Keratinocyte (primary cell): ENCODE measurements at regions not wholly inside any gene's neighbourhood (a gene's known extent, or its start where the extent isn't known, plus 50 kb on each side); places are given as distances from the start of the nearest gene placed in this dataset.

Experiments
- DNase-seq: peaks from one replicate; pipeline ENCODE4 v3.0.0-alpha.2; 2011; ENCODE audit warnings: low read depth, missing footprints, low spot score
- FAIRE-seq: peaks from 2 replicates; lab custom pipeline; 2011; peaks lifted over from hg19 to GRCh38; lab: Jason Lieb, UNC
- H2AFZ ChIP-seq: 2 replicates; pipeline ENCODE4 v1.6.0; 2012; ENCODE audit warnings: low read length, control low read depth, inconsistent platforms; ENCODE audit not compliant: control insufficient read depth
- H3K27ac ChIP-seq: 2 replicates; pipeline ENCODE4 v1.5.1; 2011; ENCODE audit warnings: low read length; ENCODE audit not compliant: control insufficient read depth, insufficient read depth
- H3K27me3 ChIP-seq: 3 replicates; pipeline ENCODE4 v1.6.0; 2011; ENCODE audit warnings: low read length; ENCODE audit not compliant: control insufficient read depth, insufficient read depth; ENCODE audit errors: extremely low read depth
- H3K36me3 ChIP-seq, 2 experiments: 2 replicates in 1 of 2; 3 replicates in 1 of 2; pipeline ENCODE4 v1.5.1; 2011; ENCODE audit warnings: low read length in 2 of 2, mild to moderate bottlenecking in 1 of 2; ENCODE audit not compliant: control insufficient read depth in 2 of 2, insufficient read depth in 2 of 2; ENCODE audit errors: extremely low read depth in 1 of 2
- H3K4me1 ChIP-seq: 3 replicates; pipeline ENCODE4 v1.5.1; 2011; ENCODE audit warnings: low read length; ENCODE audit not compliant: control insufficient read depth, insufficient read depth; ENCODE audit errors: extremely low read depth
- H3K4me2 ChIP-seq: 3 replicates; pipeline ENCODE4 v1.6.0; 2011; ENCODE audit warnings: low read depth, low read length; ENCODE audit not compliant: control insufficient read depth, insufficient read depth; ENCODE audit errors: extremely low read depth
- H3K4me3 ChIP-seq, 3 experiments: fragments of 200-600 bp in 1 of 3; sonication (generic) in 1 of 3; 2 replicates in 2 of 3; 3 replicates in 1 of 3; pipeline ENCODE4 v1.5.1; 2011 to 2016; ENCODE audit warnings: low read length in 3 of 3, mild to moderate bottlenecking in 3 of 3, control low read depth in 2 of 3, inconsistent platforms in 1 of 3, low read depth in 1 of 3, mixed read lengths in 1 of 3, mixed run types in 1 of 3, moderate library complexity in 1 of 3; ENCODE audit not compliant: control insufficient read depth in 2 of 3, insufficient read depth in 2 of 3; ENCODE audit errors: extremely low read depth in 1 of 3
- H3K79me2 ChIP-seq: 2 replicates; pipeline ENCODE4 v1.6.0; 2012; ENCODE audit warnings: low read length; ENCODE audit not compliant: control insufficient read depth, insufficient read depth
- H3K9ac ChIP-seq: 3 replicates; pipeline ENCODE4 v1.6.0; 2011; ENCODE audit warnings: low read length; ENCODE audit not compliant: control insufficient read depth, insufficient read depth; ENCODE audit errors: extremely low read depth
- H3K9me1 ChIP-seq: 3 replicates; pipeline ENCODE4 v1.6.0; 2011; ENCODE audit warnings: low read length; ENCODE audit not compliant: control insufficient read depth, insufficient read depth; ENCODE audit errors: extremely low read depth
- H3K9me3 ChIP-seq: 2 replicates; pipeline ENCODE4 v1.5.1; 2012; ENCODE audit warnings: low read depth, low read length; ENCODE audit not compliant: control insufficient read depth
- H4K20me1 ChIP-seq: 3 replicates; pipeline ENCODE4 v1.6.0; 2011; ENCODE audit warnings: low read length; ENCODE audit not compliant: control insufficient read depth, insufficient read depth; ENCODE audit errors: extremely low read depth
- CTCF ChIP-seq, 3 experiments: IDR thresholded peaks in 1 of 3; conservative IDR thresholded peaks in 1 of 3; optimal IDR thresholded peaks in 1 of 3; 2 replicates in 2 of 3; 3 replicates in 1 of 3; pipeline versions ENCODE3 to v1.5.1; 2011; ENCODE audit warnings: low read length in 3 of 3, mild to moderate bottlenecking in 3 of 3, moderate library complexity in 2 of 3, control low read depth in 1 of 3, inconsistent platforms in 1 of 3; ENCODE audit not compliant: insufficient read depth in 2 of 3; ENCODE audit errors: extremely low read depth in 1 of 3
- EZH2 ChIP-seq: IDR thresholded peaks from one replicate; pipeline ENCODE4 v1.6.1; 2012; ENCODE audit warnings: inconsistent platforms, mild to moderate bottlenecking, low read length, moderate library complexity
- dilution Hi-C: fragments of 300-500 bp; cut with MboI; formaldehyde crosslinking; loops from one replicate; pipeline ENCODE4 v1.7.0; 2020; ENCODE audit warnings: low sequenced_read_pairs; ENCODE audit not compliant: extremely low pct_ligation_motif_present

GRCh38 chrX:20325786-20326388, 59.2 kb upstream of the RPS6KA3 start:
- no peaks in the 10 kb centered on the region for H3K9me1 ChIP-seq
- H2AFZ ChIP-seq = no peak overlapping the region
- no peaks in the 10 kb centered on the region for H3K36me3 ChIP-seq
- no peaks in the 10 kb centered on the region for H4K20me1 ChIP-seq
- H3K9ac ChIP-seq = no peak overlapping the region
- H3K9me3 ChIP-seq = no peaks in the 10 kb centered on the region
- dilution Hi-C loops = no loop called here
- H3K4me3 ChIP-seq = no peak overlapping the region
- H3K27me3 ChIP-seq = no peaks in the 10 kb centered on the region
- H3K27ac ChIP-seq = no peak overlapping the region
- no peak for DNase-seq
- H3K4me1 ChIP-seq = no peaks in the 10 kb centered on the region
- FAIRE-seq = no peak
- TF ChIP-seq CTCF (optimal IDR thresholded peaks at IDR 0.05 in 1 of 3, IDR thresholded peaks at IDR 0.05 in 1 of 3, conservative IDR thresholded peaks at IDR 0.05 in 1 of 3; ENCODE audit: extremely low read depth in 1 of 3, insufficient read depth in 2 of 3, low read length in 3 of 3) (no peak), EZH2 (no peak)
- H3K79me2 ChIP-seq = no peaks in the 10 kb centered on the region
- H3K4me2 ChIP-seq = no peak overlapping the region

GRCh38 chrX:20322887-20323286, 56.2 kb upstream of the RPS6KA3 start:
- Histone ChIP-seq H3K27ac (no peak overlapping the region), H3K79me2 (no peaks in the 10 kb centered on the region), H3K4me3 (no peak overlapping the region), H3K27me3 (no peaks in the 10 kb centered on the region), H3K9me1 (no peaks in the 10 kb centered on the region), H3K36me3 (no peaks in the 10 kb centered on the region), H3K4me1 (no peaks in the 10 kb centered on the region), H3K9me3 (no peaks in the 10 kb centered on the region), H4K20me1 (no peaks in the 10 kb centered on the region), H3K4me2 (no peak overlapping the region), H2AFZ (no peak overlapping the region), H3K9ac (no peak overlapping the region)
- FAIRE-seq (no peak), DNase-seq (no peak)
- TF ChIP-seq CTCF (optimal IDR thresholded peaks at IDR 0.05 in 1 of 3, IDR thresholded peaks at IDR 0.05 in 1 of 3, conservative IDR thresholded peaks at IDR 0.05 in 1 of 3; ENCODE audit: extremely low read depth in 1 of 3, insufficient read depth in 2 of 3, low read length in 3 of 3) (no peak), EZH2 (no peak)
- dilution Hi-C loops = no loop called here
